ENCODE measurements at regions not wholly inside any gene's neighbourhood (a gene's known extent, or its start where the extent isn't known, plus 50 kb on each side); places are given as distances from the start of the nearest gene placed in this dataset.

DNA sequence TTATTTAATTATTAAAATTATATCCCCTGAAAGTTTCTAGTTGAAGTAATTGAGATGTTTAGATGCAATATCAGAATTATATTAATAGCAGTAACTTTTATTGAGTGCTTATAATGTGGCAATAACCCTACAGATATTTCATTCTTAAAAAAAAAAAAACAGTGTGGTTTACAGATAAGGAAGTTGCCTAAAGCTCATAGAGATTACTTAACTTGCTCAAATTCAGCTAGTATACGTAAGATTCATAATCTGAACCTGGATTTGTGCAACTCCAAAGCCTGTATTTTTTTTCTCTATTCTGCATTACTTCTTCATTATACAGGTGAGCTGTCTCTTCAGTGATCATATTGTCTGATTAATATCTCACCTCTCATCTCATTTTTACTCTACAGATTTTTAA, 156.0 kb upstream of the PTBP2 start (continued):
- TF ChIP-seq, protein P1, sequence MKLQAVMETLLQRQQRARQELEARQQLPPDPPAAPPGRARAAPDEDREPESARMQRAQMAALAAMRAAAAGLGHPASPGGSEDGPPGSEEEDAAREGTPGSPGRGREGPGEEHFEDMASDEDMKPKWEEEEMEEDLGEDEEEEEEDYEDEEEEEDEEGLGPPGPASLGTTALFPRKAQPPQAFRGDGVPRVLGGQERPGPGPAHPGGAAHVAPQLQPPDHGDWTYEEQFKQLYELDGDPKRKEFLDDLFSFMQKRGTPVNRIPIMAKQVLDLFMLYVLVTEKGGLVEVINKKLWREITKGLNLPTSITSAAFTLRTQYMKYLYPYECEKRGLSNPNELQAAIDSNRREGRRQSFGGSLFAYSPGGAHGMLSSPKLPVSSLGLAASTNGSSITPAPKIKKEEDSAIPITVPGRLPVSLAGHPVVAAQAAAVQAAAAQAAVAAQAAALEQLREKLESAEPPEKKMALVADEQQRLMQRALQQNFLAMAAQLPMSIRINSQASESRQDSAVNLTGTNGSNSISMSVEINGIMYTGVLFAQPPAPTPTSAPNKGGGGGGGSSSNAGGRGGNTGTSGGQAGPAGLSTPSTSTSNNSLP (IDR thresholded peaks at IDR 0.05; ENCODE audit: low read depth, low read length) = no peak
- TF ChIP-seq ZNF34 (CRISPR knock-in tag; IDR thresholded peaks at IDR 0.05; ENCODE audit: borderline replicate concordance) = no peak

- no peaks in the 10 kb centered on the region for H3K27me3 ChIP-seq (ENCODE audit: control insufficient read depth in 1 of 2, insufficient read depth in 2 of 2, low read length in 2 of 2)
- no peak overlapping the region for H3K27ac ChIP-seq (ENCODE audit: extremely low read length, insufficient read depth, low read length)
- ATAC-seq (no peak), DNase-seq (ENCODE audit: low spot score) (no peak), FAIRE-seq (no peak)
- TF ChIP-seq IRF1 (CRISPR knock-in tag; IDR thresholded peaks at IDR 0.05; ENCODE audit: low read depth) = no peak
- no peak for TF ChIP-seq JUN (CRISPR knock-in tag; IDR thresholded peaks at IDR 0.05)
- in situ Hi-C loops (cut with HindIII; ENCODE audit: extremely low pct_ligation_motif_present, low pct_unique_long_range_greater_than_20kb) (no loop called here), intact Hi-C loops (cut with micrococcal nuclease; ENCODE audit: unreplicated experiment) (no loop called here)
- H4K20me1 ChIP-seq (ENCODE audit: insufficient read depth, low read length) = no peaks in the 10 kb centered on the region
- no peaks in the 10 kb centered on the region for H3K9me3 ChIP-seq (ENCODE audit: low read length)
- no peak overlapping the region for H2AFZ ChIP-seq (ENCODE audit: low read length)
- no TSS peak for BruUV-seq (replicated peaks)
- ChIA-PET POLR2A (no interaction called here), CTCF (ENCODE audit: low intra/inter-chr PET ratio, low total read pairs) (no interaction called here)
- H3K9ac ChIP-seq (ENCODE audit: insufficient read depth, low read depth, low read length) = no peak overlapping the region
- 61% methylated on average over 3 of the region's 3 CpGs for WGBS (ENCODE audit: low lambda C conversion rate)
- no peaks in the 10 kb centered on the region for H3K79me2 ChIP-seq (ENCODE audit: insufficient read depth, low read length)
- H3K36me3 ChIP-seq (replicated peaks in 1 of 2; ENCODE audit: control insufficient read depth in 1 of 2, insufficient read depth in 2 of 2, low read length in 2 of 2) = no peaks in the 10 kb centered on the region
- H3K4me3 ChIP-seq (replicated peaks in 1 of 3; ENCODE audit: insufficient read depth in 1 of 3, low read depth in 2 of 3, low read length in 3 of 3) = no peak overlapping the region
- no peak overlapping the region for H3K4me2 ChIP-seq (ENCODE audit: low read depth, low read length)
- no peaks in the 10 kb centered on the region for H3K4me1 ChIP-seq (ENCODE audit: insufficient read depth, low read length)
These were observed 152.9 kb upstream of the PTBP2 start for GRCh38 chr1:96568639-96569038.

- H3K4me2 ChIP-seq (ENCODE audit: low read depth, low read length) = no peak overlapping the region
- no TSS peak for BruUV-seq (replicated peaks)
- no peak overlapping the region for H3K27ac ChIP-seq (ENCODE audit: extremely low read length, insufficient read depth, low read length)
- ChIA-PET CTCF (ENCODE audit: low intra/inter-chr PET ratio, low total read pairs) (no interaction called here), POLR2A (no interaction called here)
- H3K36me3 ChIP-seq (replicated peaks in 1 of 2; ENCODE audit: control insufficient read depth in 1 of 2, insufficient read depth in 2 of 2, low read length in 2 of 2) = no peaks in the 10 kb centered on the region
- H3K4me1 ChIP-seq (ENCODE audit: insufficient read depth, low read length) = no peaks in the 10 kb centered on the region
- H4K20me1 ChIP-seq (ENCODE audit: insufficient read depth, low read length) = no peaks in the 10 kb centered on the region
- 0% methylated on average over 2 of the region's 2 CpGs for WGBS (ENCODE audit: low lambda C conversion rate)
- ATAC-seq (no peak), DNase-seq (ENCODE audit: low spot score) (no peak), FAIRE-seq (no peak)
- intact Hi-C loops (cut with micrococcal nuclease; ENCODE audit: unreplicated experiment) (no loop called here), in situ Hi-C loops (cut with HindIII; ENCODE audit: extremely low pct_ligation_motif_present, low pct_unique_long_range_greater_than_20kb) (no loop called here)
- H3K79me2 ChIP-seq (ENCODE audit: insufficient read depth, low read length) = no peaks in the 10 kb centered on the region
- TF ChIP-seq, protein P2, sequence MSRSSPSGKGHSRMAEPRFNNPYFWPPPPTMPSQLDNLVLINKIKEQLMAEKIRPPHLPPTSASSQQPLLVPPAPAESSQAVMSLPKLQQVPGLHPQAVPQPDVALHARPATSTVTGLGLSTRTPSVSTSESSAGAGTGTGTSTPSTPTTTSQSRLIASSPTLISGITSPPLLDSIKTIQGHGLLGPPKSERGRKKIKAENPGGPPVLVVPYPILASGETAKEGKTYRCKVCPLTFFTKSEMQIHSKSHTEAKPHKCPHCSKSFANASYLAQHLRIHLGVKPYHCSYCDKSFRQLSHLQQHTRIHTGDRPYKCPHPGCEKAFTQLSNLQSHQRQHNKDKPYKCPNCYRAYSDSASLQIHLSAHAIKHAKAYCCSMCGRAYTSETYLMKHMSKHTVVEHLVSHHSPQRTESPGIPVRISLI (CRISPR knock-in tag; IDR thresholded peaks at IDR 0.05; ENCODE audit: borderline replicate concordance) = no peak
- no peak overlapping the region for H3K4me3 ChIP-seq (replicated peaks in 1 of 3; ENCODE audit: insufficient read depth in 1 of 3, low read depth in 2 of 3, low read length in 3 of 3)
- H3K27me3 ChIP-seq (ENCODE audit: control insufficient read depth in 1 of 2, insufficient read depth in 2 of 2, low read length in 2 of 2) = no peaks in the 10 kb centered on the region
- H3K9ac ChIP-seq (ENCODE audit: insufficient read depth, low read depth, low read length) = no peak overlapping the region
- H2AFZ ChIP-seq (ENCODE audit: low read length) = no peak overlapping the region
- no peaks in the 10 kb centered on the region for H3K9me3 ChIP-seq (ENCODE audit: low read length)
These were observed 152.3 kb upstream of the PTBP2 start for GRCh38 chr1:96569288-96569687.
